ENCODE measurements at regions not wholly inside any gene's neighbourhood (a gene's known extent, or its start where the extent isn't known, plus 50 kb on each side); places are given as distances from the start of the nearest gene placed in this dataset.

DNA sequence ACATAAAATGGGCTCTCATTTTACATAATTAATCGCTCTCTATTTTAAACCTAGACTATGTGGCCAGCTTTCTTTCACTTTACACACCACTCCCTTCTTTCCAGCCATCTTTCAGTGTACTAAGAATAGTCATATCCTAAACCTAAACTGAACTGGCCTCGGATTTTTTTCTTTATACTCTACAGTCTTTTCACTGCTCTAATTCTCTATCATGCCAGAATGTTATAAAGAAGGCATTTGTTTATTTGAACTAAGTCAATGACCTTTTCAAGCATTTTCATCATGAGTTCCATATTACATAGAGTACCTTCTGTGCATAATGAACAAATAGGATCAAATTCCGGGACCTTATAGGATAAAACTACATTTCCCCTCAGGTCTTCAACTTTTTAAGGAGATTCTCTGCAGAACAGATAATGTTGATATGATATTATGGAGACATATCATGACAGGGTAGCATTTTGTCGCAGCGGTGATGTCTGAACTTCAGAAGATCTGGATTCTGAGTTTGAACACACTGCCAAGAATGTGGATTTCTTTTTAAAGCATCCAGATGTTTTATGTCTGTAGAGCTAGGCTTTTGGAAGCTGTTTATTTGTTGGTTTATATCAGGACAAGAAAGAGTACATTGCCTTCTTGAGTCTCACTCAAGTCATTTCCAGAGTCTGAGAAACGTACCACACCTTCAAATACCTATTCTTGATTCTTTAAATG lies 1047.3 kb downstream of the MCTP2 start:
- Histone ChIP-seq H3K4me3 (no peak overlapping the region), H3K4me1 (peaks cover 0 to 6% of the 10 kb centered on the region in 2 donors), H3K9me3 (no peaks in the 10 kb centered on the region), H3K36me3 (no peaks in the 10 kb centered on the region), H3K27me3 (no peaks in the 10 kb centered on the region), H3K27ac (peak overlapping the region; percentile 71 to 78)
- intact Hi-C loops (cut with DNase I; ENCODE audit: low total_unique reads), result no loop called here
- TF ChIP-seq, protein P1, sequence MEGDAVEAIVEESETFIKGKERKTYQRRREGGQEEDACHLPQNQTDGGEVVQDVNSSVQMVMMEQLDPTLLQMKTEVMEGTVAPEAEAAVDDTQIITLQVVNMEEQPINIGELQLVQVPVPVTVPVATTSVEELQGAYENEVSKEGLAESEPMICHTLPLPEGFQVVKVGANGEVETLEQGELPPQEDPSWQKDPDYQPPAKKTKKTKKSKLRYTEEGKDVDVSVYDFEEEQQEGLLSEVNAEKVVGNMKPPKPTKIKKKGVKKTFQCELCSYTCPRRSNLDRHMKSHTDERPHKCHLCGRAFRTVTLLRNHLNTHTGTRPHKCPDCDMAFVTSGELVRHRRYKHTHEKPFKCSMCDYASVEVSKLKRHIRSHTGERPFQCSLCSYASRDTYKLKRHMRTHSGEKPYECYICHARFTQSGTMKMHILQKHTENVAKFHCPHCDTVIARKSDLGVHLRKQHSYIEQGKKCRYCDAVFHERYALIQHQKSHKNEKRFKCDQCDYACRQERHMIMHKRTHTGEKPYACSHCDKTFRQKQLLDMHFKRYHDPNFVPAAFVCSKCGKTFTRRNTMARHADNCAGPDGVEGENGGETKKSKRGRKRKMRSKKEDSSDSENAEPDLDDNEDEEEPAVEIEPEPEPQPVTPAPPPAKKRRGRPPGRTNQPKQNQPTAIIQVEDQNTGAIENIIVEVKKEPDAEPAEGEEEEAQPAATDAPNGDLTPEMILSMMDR (IDR thresholded peaks at IDR 0.05), result no peak
- no peak for TF ChIP-seq POLR2A (IDR thresholded peaks at IDR 0.05)
- no peak for DNase-seq

DNA sequence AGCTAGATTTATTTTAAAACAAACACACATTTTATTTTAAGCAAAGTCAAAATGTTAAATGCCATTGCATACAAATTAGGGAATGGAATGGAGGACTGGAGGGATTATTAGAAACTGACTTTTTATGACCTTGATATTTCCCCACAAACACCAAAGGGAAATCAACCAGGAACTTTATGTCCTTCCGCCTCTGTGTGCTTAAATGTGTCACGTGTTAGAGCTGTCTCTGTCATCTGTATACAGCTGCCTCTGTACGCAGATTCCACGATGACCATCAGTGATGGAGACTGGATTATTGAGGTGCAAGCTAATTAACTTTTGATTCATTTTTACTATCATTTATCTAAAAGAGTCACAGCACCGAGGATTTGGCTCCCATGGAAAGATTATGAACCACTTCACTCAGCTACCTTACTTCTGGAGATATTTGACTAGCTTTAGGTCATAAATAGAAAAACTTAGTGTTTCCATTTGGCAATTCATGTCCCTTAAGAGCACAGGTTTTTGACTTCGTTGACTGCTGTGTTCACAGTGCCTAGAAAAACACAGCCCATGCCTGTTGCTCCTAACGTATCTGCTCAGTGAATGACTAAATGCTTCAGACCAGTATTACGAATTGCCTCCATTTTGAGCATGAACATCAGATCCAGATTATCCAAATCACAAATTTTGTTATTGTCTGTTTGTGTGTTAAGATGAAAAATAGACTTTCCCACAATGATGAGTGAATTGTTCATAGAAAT lies 1048.1 kb downstream of the MCTP2 start:
- Histone ChIP-seq H3K27ac (peak overlapping the region; percentile 71 to 78), H3K4me1 (peaks cover 0 to 6% of the 10 kb centered on the region in 2 donors), H3K27me3 (no peaks in the 10 kb centered on the region), H3K36me3 (no peaks in the 10 kb centered on the region), H3K4me3 (no peak overlapping the region), H3K9me3 (no peaks in the 10 kb centered on the region)
- no peak for TF ChIP-seq POLR2A (IDR thresholded peaks at IDR 0.05)
- TF ChIP-seq, protein P1 (IDR thresholded peaks at IDR 0.05), result no peak
- intact Hi-C loops (cut with DNase I; ENCODE audit: low total_unique reads), result no loop called here
- no peak for DNase-seq

DNA sequence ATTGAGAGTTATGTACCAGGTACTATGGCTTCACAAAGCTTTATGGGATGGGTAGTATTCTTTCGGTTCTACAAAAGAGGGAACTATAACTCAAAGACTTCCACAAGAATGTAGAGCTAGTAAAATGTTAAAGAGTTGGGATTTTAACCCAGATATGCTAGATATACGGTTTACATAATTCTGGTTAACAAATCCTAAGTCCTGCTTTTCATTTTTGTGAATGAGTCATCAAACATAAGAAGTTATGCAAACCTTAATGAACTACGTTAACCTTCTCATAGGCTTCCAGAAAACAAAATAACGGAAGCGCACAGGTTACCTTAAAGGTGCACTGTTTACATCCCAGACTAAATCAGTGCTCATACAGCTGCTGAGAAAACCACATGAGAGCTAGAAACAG lies 1049.3 kb downstream of the MCTP2 start:
- no peaks in the 10 kb centered on the region for H3K27me3 ChIP-seq
- H3K4me3 ChIP-seq, result no peak overlapping the region
- intact Hi-C loops (cut with DNase I; ENCODE audit: low total_unique reads), result no loop called here
- TF ChIP-seq, protein P1 (IDR thresholded peaks at IDR 0.05), result no peak
- no peak for TF ChIP-seq POLR2A (IDR thresholded peaks at IDR 0.05)
- H3K36me3 ChIP-seq, result no peaks in the 10 kb centered on the region
- peaks cover 0 to 6% of the 10 kb centered on the region in 2 donors for H3K4me1 ChIP-seq
- H3K9me3 ChIP-seq, result no peaks in the 10 kb centered on the region
- H3K27ac ChIP-seq, result peak overlapping the region; percentile 71 to 78
- DNase-seq, result no peak

DNA sequence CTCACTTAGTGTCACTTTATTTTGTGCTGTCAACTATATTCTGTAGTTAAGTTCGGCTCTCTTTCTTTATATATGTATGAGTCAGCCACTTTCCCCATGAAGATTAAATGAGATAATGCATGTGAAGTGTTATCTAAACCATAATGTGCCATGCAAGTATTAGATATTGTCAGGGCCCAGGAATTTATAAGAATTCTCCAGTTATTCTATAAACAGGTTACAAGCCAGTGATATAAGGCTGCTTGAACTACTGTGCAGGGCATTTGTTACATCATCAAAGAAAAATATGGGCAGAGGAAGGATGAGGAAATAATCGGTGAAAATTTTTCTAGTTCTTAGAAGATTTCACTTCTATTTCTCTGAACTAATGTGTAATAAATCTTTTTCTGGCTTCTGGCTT lies 1049.0 kb upstream of the NR2F2 start:
- Histone ChIP-seq H3K4me1 (peaks cover 0 to 6% of the 10 kb centered on the region in 2 donors), H3K4me3 (no peak overlapping the region), H3K36me3 (no peaks in the 10 kb centered on the region), H3K27me3 (no peaks in the 10 kb centered on the region), H3K27ac (peak overlapping the region in 1 of 2 donors; percentile 49), H3K9me3 (no peaks in the 10 kb centered on the region)
- intact Hi-C loops (cut with DNase I; ENCODE audit: low total_unique reads), result no loop called here
- DNase-seq, result no peak
- no peak for TF ChIP-seq POLR2A (IDR thresholded peaks at IDR 0.05)
- TF ChIP-seq, protein P1 (IDR thresholded peaks at IDR 0.05), result no peak

- Histone ChIP-seq H3K4me1 (no peaks in the 10 kb centered on the region), H3K36me3 (no peaks in the 10 kb centered on the region), H3K27ac (peak overlapping the region; percentile 46 to 81), H3K27me3 (no peaks in the 10 kb centered on the region), H3K4me3 (no peak overlapping the region), H3K9me3 (no peaks in the 10 kb centered on the region)
- intact Hi-C loops (cut with DNase I; ENCODE audit: low total_unique reads), result no loop called here
- TF ChIP-seq, protein P1 (IDR thresholded peaks at IDR 0.05), result no peak
- DNase-seq, result no peak
Observed at GRCh38 chr15:95284492-95284891, 1046.0 kb upstream of the NR2F2 start.

Data from uterus (tissue), 3 donors.